Stimulated activated naive B cell treated with anti-CD40 and anti-IgM and Interleukin-4, amounts not matched to agents 10 μg/mL and 1 μg/mL and 100 μg/mL, for 72 hours (primary cell): ENCODE measurements at regions not wholly inside any gene's neighbourhood (a gene's known extent, or its start where the extent isn't known, plus 50 kb on each side); places are given as distances from the start of the nearest gene placed in this dataset.

Experiments
- ATAC-seq, 2 donors: fragments of 150-1000 bp; cut with Tn5 transposase; replicated peaks; 2 replicates each; pipeline ENCODE4 v1.10.0; 2021; ENCODE audit warnings: moderate library complexity in 1 of 2
- DNase-seq: peaks from one replicate; pipeline ENCODE4 v3.0.0; 2021
- H3K27ac Mint-ChIP-seq: one replicate; pipeline ENCODE4 v1.8.0; 2022; ENCODE audit warnings: mild to moderate bottlenecking, mixed read lengths
- H3K27me3 Mint-ChIP-seq, 2 donors: one replicate each; pipeline ENCODE4 v1.8.0; 2022; ENCODE audit warnings: mixed read lengths in 2 of 2
- H3K36me3 Mint-ChIP-seq, 2 donors: one replicate each; pipeline ENCODE4 v1.8.0; 2022; ENCODE audit warnings: mixed read lengths in 2 of 2, mild to moderate bottlenecking in 1 of 2
- H3K4me1 Mint-ChIP-seq, 2 donors: one replicate each; pipeline ENCODE4 v1.8.0; 2022; ENCODE audit warnings: mixed read lengths in 2 of 2, mild to moderate bottlenecking in 1 of 2
- H3K4me3 Mint-ChIP-seq, 2 donors: one replicate each; pipeline ENCODE4 v1.8.0; 2022; ENCODE audit warnings: mild to moderate bottlenecking in 2 of 2, mixed read lengths in 2 of 2, moderate library complexity in 1 of 2
- H3K9me3 Mint-ChIP-seq, 2 donors: one replicate each; pipeline ENCODE4 v1.8.0; 2022; ENCODE audit warnings: mixed read lengths in 2 of 2, mild to moderate bottlenecking in 1 of 2

DNA sequence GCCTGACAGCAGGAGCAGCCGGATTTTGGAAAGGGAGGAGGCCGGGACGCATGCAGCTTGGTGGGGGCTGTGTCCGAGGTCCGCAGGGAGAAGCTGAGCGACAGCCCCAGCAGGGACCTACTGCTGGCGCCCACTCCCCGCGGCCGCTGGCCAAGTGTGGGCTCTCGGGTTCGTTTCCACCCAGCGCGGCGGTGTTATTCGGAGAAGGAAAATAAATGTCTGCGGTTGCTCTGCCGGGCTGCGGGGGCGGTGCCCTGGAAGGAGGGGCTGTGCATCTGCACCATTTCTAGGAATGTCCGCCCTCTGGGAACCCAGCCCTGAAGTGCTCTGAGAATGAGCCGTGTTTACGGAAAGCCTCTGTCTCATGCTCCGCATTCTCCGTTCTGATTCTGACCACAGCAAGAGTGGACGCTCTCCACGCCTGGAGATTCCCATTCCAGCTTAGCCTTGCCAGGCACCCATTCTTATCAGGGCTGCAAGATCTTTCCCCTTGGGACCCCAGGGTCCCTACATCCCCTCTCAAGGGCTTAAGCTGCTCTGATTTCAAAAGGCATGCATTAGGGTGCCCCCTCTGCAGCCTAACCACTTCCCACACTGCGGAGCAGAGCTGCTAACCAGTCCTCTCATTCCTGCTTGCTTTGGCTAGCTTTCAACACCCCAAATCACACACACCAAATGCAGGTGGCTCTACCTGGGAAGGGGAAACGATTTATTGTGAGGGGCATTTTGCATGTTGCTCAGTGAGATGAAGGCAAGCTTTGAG, 256.6 kb upstream of the GLI3 start:
- ATAC-seq: peak; percentile 18 to 33
- no peak for DNase-seq
- Mint-ChIP-seq H3K27me3 (peaks cover 24 to 32% of the 10 kb centered on the region in 2 donors), H3K9me3 (peaks cover 0 to 5% of the 10 kb centered on the region in 2 donors), H3K27ac (no peak overlapping the region), H3K4me3 (no peak overlapping the region), H3K36me3 (no peaks in the 10 kb centered on the region), H3K4me1 (peaks cover 0 to 4% of the 10 kb centered on the region in 2 donors)

- Mint-ChIP-seq H3K27me3 (peaks cover 24 to 32% of the 10 kb centered on the region in 2 donors), H3K36me3 (no peaks in the 10 kb centered on the region)
Observed at GRCh38 chr7:42492920-42493319, 255.9 kb upstream of the GLI3 start.

GRCh38 chr7:42491106-42491505, 254.1 kb upstream of the GLI3 start:
- peaks cover 0 to 4% of the 10 kb centered on the region in 2 donors for H3K4me1 Mint-ChIP-seq
- H3K4me3 Mint-ChIP-seq: no peak overlapping the region
- H3K36me3 Mint-ChIP-seq: no peaks in the 10 kb centered on the region
- peaks cover 23 to 32% of the 10 kb centered on the region in 2 donors for H3K27me3 Mint-ChIP-seq
- DNase-seq (no peak), ATAC-seq (no peak)
- no peak overlapping the region for H3K27ac Mint-ChIP-seq
- H3K9me3 Mint-ChIP-seq: peaks cover 0 to 5% of the 10 kb centered on the region in 2 donors

More at GRCh38 chr7:42492920-42493319, 255.9 kb upstream of the GLI3 start:
- peaks cover 0 to 4% of the 10 kb centered on the region in 2 donors for H3K4me1 Mint-ChIP-seq
- H3K9me3 Mint-ChIP-seq: peaks cover 0 to 5% of the 10 kb centered on the region in 2 donors
- ATAC-seq: no peak
- no peak overlapping the region for H3K4me3 Mint-ChIP-seq
- DNase-seq: no peak
- H3K27ac Mint-ChIP-seq: no peak overlapping the region

GRCh38 chr7:42489299-42489698, 252.3 kb upstream of the GLI3 start:
- Mint-ChIP-seq H3K4me3 (no peak overlapping the region), H3K36me3 (no peaks in the 10 kb centered on the region), H3K9me3 (no peaks in the 10 kb centered on the region), H3K4me1 (peaks cover 0 to 4% of the 10 kb centered on the region in 2 donors), H3K27me3 (peaks cover 9 to 17% of the 10 kb centered on the region in 2 donors), H3K27ac (no peak overlapping the region)
- ATAC-seq: no peak
- no peak for DNase-seq

DNA sequence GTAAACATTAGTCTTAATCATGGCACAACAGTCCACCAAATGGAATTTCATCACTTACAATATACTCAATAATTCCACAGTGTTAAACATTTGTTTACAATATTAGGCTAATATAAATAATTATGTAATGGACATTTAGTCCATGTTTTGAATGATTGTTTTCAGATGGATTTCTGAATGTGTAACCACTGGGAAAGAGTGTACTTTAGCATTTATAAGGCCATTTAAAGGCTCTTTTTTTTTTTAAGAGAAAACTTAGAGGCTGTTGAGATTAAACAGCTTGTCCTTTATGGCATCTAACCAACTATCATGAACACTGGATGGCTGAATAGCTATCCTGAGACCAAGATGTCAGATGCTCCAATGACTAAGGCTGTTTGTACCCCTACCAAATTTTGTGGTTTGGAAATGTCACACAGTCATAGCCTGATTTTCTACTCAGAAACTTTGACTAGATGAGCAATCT, 248.3 kb upstream of the GLI3 start:
- H3K36me3 Mint-ChIP-seq: no peaks in the 10 kb centered on the region
- H3K9me3 Mint-ChIP-seq: peaks cover 0 to under 1% of the 10 kb centered on the region in 2 donors
- no peak overlapping the region for H3K27ac Mint-ChIP-seq
- ATAC-seq (peak in 1 of 2 donors; percentile 25), DNase-seq (no peak)
- no peak overlapping the region for H3K4me3 Mint-ChIP-seq
- H3K4me1 Mint-ChIP-seq: peaks cover 0 to 9% of the 10 kb centered on the region in 2 donors
- peaks cover 0 to 3% of the 10 kb centered on the region in 2 donors for H3K27me3 Mint-ChIP-seq

DNA sequence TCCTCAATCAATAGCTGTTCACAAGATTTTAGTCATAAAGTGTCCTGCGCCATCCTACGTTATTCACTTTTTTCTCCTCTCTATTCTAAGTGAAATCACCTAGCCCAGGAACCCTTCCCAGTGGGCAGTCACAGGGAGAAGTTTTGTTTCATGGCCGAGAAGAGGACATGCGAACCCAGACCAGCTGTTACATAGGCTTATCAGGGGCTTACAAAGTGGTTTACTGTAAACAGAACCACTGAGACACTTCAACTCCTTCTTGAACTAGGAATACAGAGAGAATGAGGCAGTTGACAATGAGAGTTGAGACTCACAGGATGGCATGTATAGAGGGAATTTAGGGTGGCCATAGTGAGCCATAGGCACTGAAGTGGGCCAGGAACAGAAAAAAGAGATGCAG, 246.9 kb upstream of the GLI3 start:
- no peaks in the 10 kb centered on the region for H3K27me3 Mint-ChIP-seq

GRCh38 chr7:42479816-42480633, 243.0 kb upstream of the GLI3 start:
- Mint-ChIP-seq H3K27ac (no peak overlapping the region), H3K4me3 (no peak overlapping the region), H3K9me3 (peaks cover 0 to 5% of the 10 kb centered on the region in 2 donors), H3K4me1 (peaks cover 0 to 9% of the 10 kb centered on the region in 2 donors), H3K27me3 (no peaks in the 10 kb centered on the region), H3K36me3 (no peaks in the 10 kb centered on the region)
- ATAC-seq (no peak), DNase-seq (no peak)

More for the DNA sequence above, 246.9 kb upstream of the GLI3 start:
- Mint-ChIP-seq H3K4me1 (peaks cover 0 to 9% of the 10 kb centered on the region in 2 donors), H3K36me3 (no peaks in the 10 kb centered on the region), H3K27ac (no peak overlapping the region), H3K9me3 (peaks cover 0 to 5% of the 10 kb centered on the region in 2 donors), H3K4me3 (no peak overlapping the region)
- ATAC-seq (no peak), DNase-seq (no peak)

DNA sequence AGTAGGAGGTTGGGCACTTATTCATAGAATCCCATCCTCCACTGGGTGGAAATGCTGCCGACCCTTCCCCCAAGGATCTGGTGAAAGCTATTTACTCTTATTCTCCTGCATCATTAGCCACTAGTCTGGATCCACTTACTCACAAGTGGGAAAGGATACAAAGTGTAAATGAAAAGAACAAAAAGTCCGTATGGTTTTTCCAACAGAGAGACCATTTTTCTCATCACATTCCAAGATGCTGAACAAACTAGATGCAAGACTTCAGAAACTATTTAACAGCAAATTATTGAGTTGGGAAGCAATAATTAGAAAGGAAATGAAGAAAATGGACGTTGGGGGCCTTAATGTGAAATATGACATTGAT, 242.4 kb upstream of the GLI3 start:
- ATAC-seq (no peak), DNase-seq (no peak)
- Mint-ChIP-seq H3K9me3 (peaks cover 0 to 5% of the 10 kb centered on the region in 2 donors), H3K27me3 (no peaks in the 10 kb centered on the region), H3K27ac (no peak overlapping the region), H3K36me3 (no peaks in the 10 kb centered on the region), H3K4me1 (peaks cover 0 to 9% of the 10 kb centered on the region in 2 donors), H3K4me3 (no peak overlapping the region)

DNA sequence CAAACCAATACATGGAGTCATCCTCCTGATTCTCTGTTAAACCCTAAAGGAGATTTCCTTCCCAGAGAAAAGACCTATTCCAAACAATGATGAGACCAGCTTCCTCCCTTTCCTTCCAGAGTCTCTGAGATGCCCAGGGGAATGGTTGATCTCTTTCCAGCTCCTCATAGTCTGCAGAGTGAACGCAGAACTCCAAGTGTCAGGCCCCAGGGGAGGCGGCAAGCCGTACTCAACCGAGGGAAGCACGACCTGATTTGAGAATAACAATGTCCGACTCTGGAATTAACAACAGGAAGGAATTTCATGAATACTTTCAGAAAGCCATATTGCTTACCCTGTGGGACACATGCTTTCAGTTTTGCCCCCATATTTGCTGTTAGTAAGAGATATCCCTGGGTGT, 241.7 kb upstream of the GLI3 start:
- H3K9me3 Mint-ChIP-seq: peaks cover 0 to 5% of the 10 kb centered on the region in 2 donors
- no peaks in the 10 kb centered on the region for H3K27me3 Mint-ChIP-seq
- H3K36me3 Mint-ChIP-seq: no peaks in the 10 kb centered on the region
- peaks cover 0 to 9% of the 10 kb centered on the region in 2 donors for H3K4me1 Mint-ChIP-seq
- ATAC-seq (no peak), DNase-seq (no peak)
- H3K27ac Mint-ChIP-seq: no peak overlapping the region
- H3K4me3 Mint-ChIP-seq: no peak overlapping the region

- H3K36me3 Mint-ChIP-seq: no peaks in the 10 kb centered on the region
- peaks cover 5 to 8% of the 10 kb centered on the region in 2 donors for H3K9me3 Mint-ChIP-seq
- no peak for DNase-seq
- no peaks in the 10 kb centered on the region for H3K4me1 Mint-ChIP-seq
- no peak for ATAC-seq
- no peak overlapping the region for H3K4me3 Mint-ChIP-seq
- no peak overlapping the region for H3K27ac Mint-ChIP-seq
- no peaks in the 10 kb centered on the region for H3K27me3 Mint-ChIP-seq
Observed at GRCh38 chr7:42476255-42476654, 239.2 kb upstream of the GLI3 start.

DNA sequence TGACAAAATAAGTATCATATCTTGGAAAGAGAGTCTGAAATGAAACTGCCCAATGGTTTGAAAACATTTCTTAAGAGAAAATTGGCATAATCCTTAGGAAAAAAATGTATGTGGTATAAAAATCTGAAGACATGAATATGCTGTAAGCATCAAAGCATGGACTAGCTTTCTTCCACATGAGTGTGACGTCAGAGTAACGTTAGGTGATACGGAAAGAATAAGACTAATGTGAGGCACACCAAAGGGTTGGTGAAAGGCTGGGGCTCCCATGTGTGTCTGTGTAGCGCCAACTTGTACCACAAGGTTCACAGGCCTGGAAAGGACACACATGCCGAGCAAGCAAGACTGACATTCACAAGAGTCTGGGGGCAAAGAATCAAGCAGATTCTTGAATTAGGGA, 238.1 kb upstream of the GLI3 start:
- Mint-ChIP-seq H3K9me3 (peaks cover 4 to 5% of the 10 kb centered on the region in 2 donors), H3K36me3 (no peaks in the 10 kb centered on the region), H3K4me1 (no peaks in the 10 kb centered on the region), H3K27me3 (no peaks in the 10 kb centered on the region), H3K4me3 (no peak overlapping the region), H3K27ac (no peak overlapping the region)
- DNase-seq (no peak), ATAC-seq (no peak)

DNA sequence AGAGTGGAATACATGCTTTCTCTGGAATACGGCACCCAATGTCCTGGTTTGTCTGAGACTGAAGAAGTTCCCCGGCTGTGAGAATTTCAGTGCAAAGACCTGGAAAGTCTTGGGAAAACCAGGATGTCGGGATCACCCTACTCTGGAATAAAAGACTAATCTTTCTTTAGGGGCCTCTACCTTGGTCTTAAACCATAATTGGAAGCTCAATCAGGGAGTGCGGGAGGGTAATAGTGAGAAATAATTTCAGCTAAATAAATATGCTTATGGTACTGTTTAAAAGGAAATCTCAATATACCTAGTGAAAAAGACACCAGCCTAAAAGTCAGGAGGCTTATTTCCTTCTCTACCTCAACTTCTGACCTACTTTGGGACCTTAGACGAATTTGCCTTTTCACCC, 236.1 kb upstream of the GLI3 start:
- DNase-seq (no peak), ATAC-seq (no peak)
- H3K4me1 Mint-ChIP-seq: no peaks in the 10 kb centered on the region
- no peaks in the 10 kb centered on the region for H3K36me3 Mint-ChIP-seq
- no peaks in the 10 kb centered on the region for H3K27me3 Mint-ChIP-seq
- H3K4me3 Mint-ChIP-seq: no peak overlapping the region
- peaks cover 3 to 5% of the 10 kb centered on the region in 2 donors for H3K9me3 Mint-ChIP-seq
- no peak overlapping the region for H3K27ac Mint-ChIP-seq

- no peaks in the 10 kb centered on the region for H3K36me3 Mint-ChIP-seq
- DNase-seq (no peak), ATAC-seq (peak; percentile 67 to 83)
- H3K4me1 Mint-ChIP-seq: no peaks in the 10 kb centered on the region
- H3K9me3 Mint-ChIP-seq: peaks cover 3 to 5% of the 10 kb centered on the region in 2 donors
- no peak overlapping the region for H3K27ac Mint-ChIP-seq
- no peaks in the 10 kb centered on the region for H3K27me3 Mint-ChIP-seq
- no peak overlapping the region for H3K4me3 Mint-ChIP-seq
Observed at GRCh38 chr7:42471573-42472174, 234.7 kb upstream of the GLI3 start.

DNA sequence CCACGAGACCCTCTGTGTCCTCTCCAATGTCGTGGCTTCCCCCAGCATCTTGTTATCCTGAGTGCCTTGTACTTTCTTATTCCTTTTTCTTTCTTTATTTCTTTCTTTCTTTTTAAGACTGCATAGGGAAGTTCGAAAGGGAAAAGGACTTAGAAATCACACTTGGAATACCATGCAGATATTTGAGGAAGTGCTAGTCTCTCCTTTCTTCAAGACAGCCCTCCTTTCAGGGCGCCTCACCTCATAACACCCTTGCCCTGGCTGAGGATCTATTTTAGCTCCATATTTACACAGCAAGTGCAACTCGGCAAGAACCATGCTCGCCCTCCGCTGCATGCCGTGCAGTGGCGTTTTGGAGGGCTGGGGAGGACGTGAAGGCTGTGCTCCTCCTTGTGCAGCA, 232.3 kb upstream of the GLI3 start:
- Mint-ChIP-seq H3K36me3 (no peaks in the 10 kb centered on the region), H3K27me3 (no peaks in the 10 kb centered on the region), H3K9me3 (peaks cover 3 to 5% of the 10 kb centered on the region in 2 donors), H3K27ac (no peak overlapping the region), H3K4me3 (no peak overlapping the region), H3K4me1 (no peaks in the 10 kb centered on the region)
- no peak for ATAC-seq
- DNase-seq: no peak
